ENCODE measurements at regions not wholly inside any gene's neighbourhood (a gene's known extent, or its start where the extent isn't known, plus 50 kb on each side); places are given as distances from the start of the nearest gene placed in this dataset.

DNA sequence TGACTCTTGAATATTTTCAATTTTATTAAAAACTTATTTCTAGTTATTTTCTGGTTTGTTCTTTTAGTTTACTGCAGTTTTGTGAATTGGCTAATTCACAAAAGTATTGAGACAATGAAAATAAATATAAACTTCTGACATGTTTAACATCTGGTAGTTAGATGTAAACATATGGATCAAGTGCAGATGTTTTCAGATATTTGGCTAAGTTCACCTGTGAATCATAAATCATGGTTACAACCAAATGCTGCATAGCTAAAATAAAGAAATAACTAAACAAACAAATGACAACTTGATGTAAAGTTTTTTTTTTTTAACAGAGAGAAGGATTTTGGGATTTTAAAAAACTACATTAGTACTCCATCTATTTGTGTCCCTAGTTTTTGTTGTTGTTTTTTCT lies 484.6 kb downstream of the SLCO4C1 start:
- Histone ChIP-seq H3K4me2 (ENCODE audit: low read length) (no peak overlapping the region), H3F3A (ENCODE audit: control insufficient read depth, insufficient read depth) (no peaks in the 10 kb centered on the region), H3K9me3 (ENCODE audit: control insufficient read depth, insufficient read depth, low read length) (no peaks in the 10 kb centered on the region), H4K20me1 (ENCODE audit: control insufficient read depth, insufficient read depth, low read depth, low read length) (no peaks in the 10 kb centered on the region), H3K79me2 (ENCODE audit: control insufficient read depth, low read length) (no peaks in the 10 kb centered on the region), H3K4me1 (ENCODE audit: control insufficient read depth, low read length) (no peaks in the 10 kb centered on the region), H3K27ac (ENCODE audit: low read depth, low read length) (no peak overlapping the region), H3K27me3 (ENCODE audit: control insufficient read depth, low read length) (no peaks in the 10 kb centered on the region), H3K36me3 (ENCODE audit: control insufficient read depth, low read length) (no peaks in the 10 kb centered on the region), H3K9me2 (replicated peaks; ENCODE audit: control insufficient read depth, low read length) (no peaks in the 10 kb centered on the region), H3K4me3 (ENCODE audit: low read length) (no peak overlapping the region)
- TF ChIP-seq EZH2phosphoT487 (IDR thresholded peaks at IDR 0.05; ENCODE audit: borderline replicate concordance, low read length): no peak
- TF ChIP-seq, protein P1, sequence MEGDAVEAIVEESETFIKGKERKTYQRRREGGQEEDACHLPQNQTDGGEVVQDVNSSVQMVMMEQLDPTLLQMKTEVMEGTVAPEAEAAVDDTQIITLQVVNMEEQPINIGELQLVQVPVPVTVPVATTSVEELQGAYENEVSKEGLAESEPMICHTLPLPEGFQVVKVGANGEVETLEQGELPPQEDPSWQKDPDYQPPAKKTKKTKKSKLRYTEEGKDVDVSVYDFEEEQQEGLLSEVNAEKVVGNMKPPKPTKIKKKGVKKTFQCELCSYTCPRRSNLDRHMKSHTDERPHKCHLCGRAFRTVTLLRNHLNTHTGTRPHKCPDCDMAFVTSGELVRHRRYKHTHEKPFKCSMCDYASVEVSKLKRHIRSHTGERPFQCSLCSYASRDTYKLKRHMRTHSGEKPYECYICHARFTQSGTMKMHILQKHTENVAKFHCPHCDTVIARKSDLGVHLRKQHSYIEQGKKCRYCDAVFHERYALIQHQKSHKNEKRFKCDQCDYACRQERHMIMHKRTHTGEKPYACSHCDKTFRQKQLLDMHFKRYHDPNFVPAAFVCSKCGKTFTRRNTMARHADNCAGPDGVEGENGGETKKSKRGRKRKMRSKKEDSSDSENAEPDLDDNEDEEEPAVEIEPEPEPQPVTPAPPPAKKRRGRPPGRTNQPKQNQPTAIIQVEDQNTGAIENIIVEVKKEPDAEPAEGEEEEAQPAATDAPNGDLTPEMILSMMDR (IDR thresholded peaks at IDR 0.05; ENCODE audit: low read depth, low read length, poor library complexity, severe bottlenecking): no peak

DNA sequence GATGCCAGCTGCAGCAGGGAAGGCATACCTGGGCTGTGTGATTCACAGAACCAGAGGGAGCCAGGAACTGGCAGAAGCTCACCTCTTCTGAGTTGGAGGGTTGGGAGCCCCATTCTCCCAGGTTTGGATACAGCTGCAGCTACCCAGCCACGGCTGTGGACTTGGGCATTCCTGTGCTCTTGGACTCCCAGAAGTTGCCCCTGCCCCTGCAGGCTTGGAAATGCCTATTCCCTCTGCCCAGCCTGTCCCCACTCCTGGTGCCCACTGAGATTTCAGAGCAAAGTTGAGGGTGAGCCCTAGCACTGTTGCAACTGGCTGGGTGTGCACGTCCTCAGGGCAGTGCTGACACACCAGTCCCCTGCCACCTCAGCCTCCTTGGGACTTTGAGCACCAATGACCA lies 489.7 kb downstream of the SLCO4C1 start:
- H3K4me3 ChIP-seq (ENCODE audit: low read length): no peak overlapping the region
- H3F3A ChIP-seq (ENCODE audit: control insufficient read depth, insufficient read depth): no peaks in the 10 kb centered on the region
- H3K9me3 ChIP-seq (ENCODE audit: control insufficient read depth, insufficient read depth, low read length): no peaks in the 10 kb centered on the region
- no peaks in the 10 kb centered on the region for H4K20me1 ChIP-seq (ENCODE audit: control insufficient read depth, insufficient read depth, low read depth, low read length)
- H3K36me3 ChIP-seq (ENCODE audit: control insufficient read depth, low read length): no peaks in the 10 kb centered on the region
- TF ChIP-seq, protein P1 (IDR thresholded peaks at IDR 0.05; ENCODE audit: low read depth, low read length, poor library complexity, severe bottlenecking): no peak
- TF ChIP-seq EZH2phosphoT487 (IDR thresholded peaks at IDR 0.05; ENCODE audit: borderline replicate concordance, low read length): no peak
- no peak overlapping the region for H3K27ac ChIP-seq (ENCODE audit: low read depth, low read length)
- no peaks in the 10 kb centered on the region for H3K4me1 ChIP-seq (ENCODE audit: control insufficient read depth, low read length)
- H3K27me3 ChIP-seq (ENCODE audit: control insufficient read depth, low read length): no peaks in the 10 kb centered on the region
- no peaks in the 10 kb centered on the region for H3K9me2 ChIP-seq (replicated peaks; ENCODE audit: control insufficient read depth, low read length)
- no peaks in the 10 kb centered on the region for H3K79me2 ChIP-seq (ENCODE audit: control insufficient read depth, low read length)
- H3K4me2 ChIP-seq (ENCODE audit: low read length): no peak overlapping the region

DNA sequence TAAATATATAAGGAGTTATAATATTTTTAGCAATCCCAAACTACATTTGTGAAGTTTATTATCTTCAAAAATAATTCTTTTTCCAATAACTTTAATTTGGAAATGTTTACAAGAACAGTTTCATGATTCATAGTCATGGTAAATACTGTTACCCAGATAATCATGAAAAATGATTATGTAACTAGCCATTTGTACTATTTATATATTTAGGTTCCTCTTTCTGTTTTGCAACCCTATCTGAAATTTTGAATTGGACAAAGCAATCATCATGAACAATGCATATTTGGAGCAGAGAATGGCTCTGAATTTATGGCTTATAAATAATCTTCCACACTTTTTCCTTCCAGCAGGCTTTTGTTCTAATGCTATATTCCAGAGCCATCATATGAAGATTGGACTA lies 499.7 kb downstream of the SLCO4C1 start:
- no peaks in the 10 kb centered on the region for H3K9me3 ChIP-seq (ENCODE audit: control insufficient read depth, insufficient read depth, low read length)
- H3K79me2 ChIP-seq (ENCODE audit: control insufficient read depth, low read length): no peaks in the 10 kb centered on the region
- no peaks in the 10 kb centered on the region for H3K4me1 ChIP-seq (ENCODE audit: control insufficient read depth, low read length)
- H3K4me2 ChIP-seq (ENCODE audit: low read length): no peak overlapping the region
- H3K9me2 ChIP-seq (replicated peaks; ENCODE audit: control insufficient read depth, low read length): no peaks in the 10 kb centered on the region
- no peaks in the 10 kb centered on the region for H3K36me3 ChIP-seq (ENCODE audit: control insufficient read depth, low read length)
- H3K27me3 ChIP-seq (ENCODE audit: control insufficient read depth, low read length): no peaks in the 10 kb centered on the region
- H3K4me3 ChIP-seq (ENCODE audit: low read length): no peak overlapping the region
- H4K20me1 ChIP-seq (ENCODE audit: control insufficient read depth, insufficient read depth, low read depth, low read length): no peaks in the 10 kb centered on the region
- no peaks in the 10 kb centered on the region for H3F3A ChIP-seq (ENCODE audit: control insufficient read depth, insufficient read depth)
- TF ChIP-seq EZH2phosphoT487 (IDR thresholded peaks at IDR 0.05; ENCODE audit: borderline replicate concordance, low read length): no peak
- TF ChIP-seq, protein P1 (IDR thresholded peaks at IDR 0.05; ENCODE audit: low read depth, low read length, poor library complexity, severe bottlenecking): no peak
- H3K27ac ChIP-seq (ENCODE audit: low read depth, low read length): no peak overlapping the region

DNA sequence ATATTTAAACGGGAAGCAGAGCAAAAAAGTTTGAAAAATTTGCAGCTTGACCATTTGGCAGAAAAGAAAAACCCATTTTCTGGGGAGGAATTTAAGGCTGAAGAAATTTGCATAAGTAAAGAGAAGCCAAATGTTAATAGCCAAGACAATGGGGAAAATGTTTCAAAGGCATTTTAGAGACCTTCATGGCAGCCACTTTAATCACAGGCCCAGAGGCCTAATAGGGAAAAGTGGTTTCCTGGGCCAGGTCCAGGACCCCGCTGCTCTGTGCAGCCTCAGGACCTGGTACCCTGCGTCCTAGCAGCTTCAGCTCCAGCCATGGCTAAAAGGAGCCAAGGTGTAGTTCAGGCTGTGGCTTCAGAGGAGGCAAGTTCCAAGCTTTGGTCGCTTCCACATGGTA lies 507.3 kb downstream of the SLCO4C1 start:
- Histone ChIP-seq H3K27ac (ENCODE audit: low read depth, low read length) (no peak overlapping the region), H3K27me3 (ENCODE audit: control insufficient read depth, low read length) (no peaks in the 10 kb centered on the region), H3K36me3 (ENCODE audit: control insufficient read depth, low read length) (no peaks in the 10 kb centered on the region), H3K4me3 (ENCODE audit: low read length) (no peak overlapping the region), H3F3A (ENCODE audit: control insufficient read depth, insufficient read depth) (no peaks in the 10 kb centered on the region), H3K9me2 (replicated peaks; ENCODE audit: control insufficient read depth, low read length) (no peaks in the 10 kb centered on the region), H3K4me1 (ENCODE audit: control insufficient read depth, low read length) (no peaks in the 10 kb centered on the region), H3K9me3 (ENCODE audit: control insufficient read depth, insufficient read depth, low read length) (no peaks in the 10 kb centered on the region), H3K79me2 (ENCODE audit: control insufficient read depth, low read length) (no peaks in the 10 kb centered on the region), H3K4me2 (ENCODE audit: low read length) (no peak overlapping the region), H4K20me1 (ENCODE audit: control insufficient read depth, insufficient read depth, low read depth, low read length) (no peaks in the 10 kb centered on the region)
- TF ChIP-seq, protein P1 (IDR thresholded peaks at IDR 0.05; ENCODE audit: low read depth, low read length, poor library complexity, severe bottlenecking): no peak
- TF ChIP-seq EZH2phosphoT487 (IDR thresholded peaks at IDR 0.05; ENCODE audit: borderline replicate concordance, low read length): no peak

Measured in DOHH2 (cell line).